ENCODE measurements at regions not wholly inside any gene's neighbourhood (a gene's known extent, or its start where the extent isn't known, plus 50 kb on each side); places are given as distances from the start of the nearest gene placed in this dataset.

- TF ChIP-seq CTCF (conservative IDR thresholded peaks at IDR 0.05; ENCODE audit: low read depth, low read length) (no peak), EZH2 (IDR thresholded peaks at IDR 0.05; ENCODE audit: borderline replicate concordance, low read depth, low read length, poor library complexity, severe bottlenecking) (no peak)
Measured at GRCh38 chr2:144963031-144963430, 443.1 kb upstream of the ZEB2 start.
